H1 (cell line): ENCODE measurements at regions not wholly inside any gene's neighbourhood (a gene's known extent, or its start where the extent isn't known, plus 50 kb on each side); places are given as distances from the start of the nearest gene placed in this dataset.

Experiments used
- CTCF ChIA-PET: fragments of 300-600 bp; sonication (Branson Sonifier 250); formaldehyde crosslinking; loops from one replicate; lab custom pipeline; 2021; ENCODE audit not compliant: partially characterized antibody; lab: Charles Lee
- POLR2A ChIA-PET: fragments of 300-600 bp; sonication (Branson Sonifier 250); formaldehyde crosslinking; loops from one replicate; lab custom pipeline; 2021; ENCODE audit warnings: inconsistent platforms; ENCODE audit not compliant: partially characterized antibody; lab: Charles Lee
- DNase-seq, 2 experiments: peaks; one replicate each; pipeline versions ENCODE4 v3.0.0 to v3.0.0-alpha.2; 2010 to 2022; ENCODE audit warnings: low spot score in 2 of 2, low read depth in 1 of 2, mixed read lengths in 1 of 2
- FAIRE-seq: peaks from 2 replicates; lab custom pipeline; 2011; peaks lifted over from hg19 to GRCh38; lab: Jason Lieb, UNC
- H2AFZ ChIP-seq: 2 replicates; pipeline ENCODE4 v1.8.1; 2012; ENCODE audit warnings: low read length, inconsistent platforms
- H2AK5ac ChIP-seq: 2 replicates; pipeline ENCODE4 v1.6.1; 2013; ENCODE audit warnings: low read depth, low read length
- H2BK120ac ChIP-seq: replicated peaks from 2 replicates; pipeline ENCODE3; 2013; ENCODE audit warnings: low read depth, low read length, inconsistent platforms
- H2BK12ac ChIP-seq: 2 replicates; pipeline ENCODE4 v1.6.1; 2013; ENCODE audit warnings: low read depth, low read length
- H2BK15ac ChIP-seq: 2 replicates; pipeline ENCODE4 v1.6.1; 2013; ENCODE audit warnings: low read length
- H2BK20ac ChIP-seq: 2 replicates; pipeline ENCODE4 v1.6.1; 2013; ENCODE audit warnings: low read length
- H2BK5ac ChIP-seq: 2 replicates; pipeline ENCODE4 v1.6.1; 2013; ENCODE audit warnings: low read depth, low read length
- H3K14ac ChIP-seq: 2 replicates; pipeline ENCODE4 v1.6.1; 2013; ENCODE audit warnings: inconsistent platforms; ENCODE audit not compliant: insufficient read length
- H3K18ac ChIP-seq: 2 replicates; pipeline ENCODE4 v1.6.1; 2013; ENCODE audit warnings: low read length; ENCODE audit errors: extremely low read depth
- H3K23ac ChIP-seq: 2 replicates; pipeline ENCODE4 v1.6.1; 2013; ENCODE audit warnings: inconsistent platforms; ENCODE audit not compliant: insufficient read length
- H3K23me2 ChIP-seq: 2 replicates; pipeline ENCODE4 v1.6.1; 2013; ENCODE audit warnings: low read depth, low read length
- H3K27ac ChIP-seq: 2 replicates; pipeline ENCODE4 v1.6.1; 2011; ENCODE audit warnings: low read depth, low read length, inconsistent platforms
- H3K27me3 ChIP-seq, 4 experiments: replicated peaks in 1 of 4; 1 replicate in 1 of 4; 2 replicates in 3 of 4; pipeline versions ENCODE4 v1.6.1 to v1.8.1; 2011 to 2013; ENCODE audit warnings: low read length in 3 of 4, mild to moderate bottlenecking in 3 of 4, inconsistent platforms in 2 of 4, mixed read lengths in 2 of 4, moderate library complexity in 1 of 4; ENCODE audit not compliant: control insufficient read depth in 3 of 4, insufficient read depth in 3 of 4; ENCODE audit errors: extremely low read depth in 1 of 4
- H3K36me3 ChIP-seq, 4 experiments: 2 replicates each; pipeline versions ENCODE4 v1.6.1 to v1.8.1; 2011 to 2013; ENCODE audit warnings: mild to moderate bottlenecking in 4 of 4, low read length in 3 of 4, moderate library complexity in 2 of 4, control low read depth in 1 of 4, inconsistent platforms in 1 of 4; ENCODE audit not compliant: insufficient read depth in 4 of 4, control insufficient read depth in 2 of 4
- H3K4ac ChIP-seq: replicated peaks from 2 replicates; pipeline ENCODE3; 2013; ENCODE audit warnings: low read length, low read depth, mixed read lengths, inconsistent platforms; ENCODE audit not compliant: insufficient read length
- H3K4me1 ChIP-seq, 4 experiments: replicated peaks in 1 of 4; 1 replicate in 1 of 4; 2 replicates in 3 of 4; pipeline versions ENCODE4 v1.6.1 to v1.8.1; 2011 to 2013; ENCODE audit warnings: low read length in 3 of 4, inconsistent platforms in 2 of 4, mixed read lengths in 1 of 4; ENCODE audit not compliant: insufficient read depth in 4 of 4, control insufficient read depth in 3 of 4
- H3K4me2 ChIP-seq, 2 experiments: 2 replicates each; pipeline versions ENCODE4 v1.6.1 to v1.8.1; 2011 to 2013; ENCODE audit warnings: low read depth in 2 of 2, low read length in 2 of 2, control low read depth in 1 of 2, inconsistent platforms in 1 of 2, mild to moderate bottlenecking in 1 of 2; ENCODE audit not compliant: insufficient read depth in 1 of 2
- H3K4me3 ChIP-seq, 4 experiments: fragments of 200-600, 300-600 bp in 1 of 4; sonication (generic), shearing (Covaris generic), sonication (Bioruptor Twin) in 1 of 4; 2 replicates each; pipeline versions ENCODE4 v1.5.1 to v1.8.1; 2011 to 2016; ENCODE audit warnings: low read length in 4 of 4, low read depth in 3 of 4, control low read depth in 2 of 4, inconsistent platforms in 2 of 4, mild to moderate bottlenecking in 2 of 4, mixed read lengths in 1 of 4, moderate library complexity in 1 of 4; ENCODE audit not compliant: insufficient read depth in 2 of 4; ENCODE audit errors: extremely low read depth in 1 of 4
- H3K56ac ChIP-seq: replicated peaks from 2 replicates; pipeline ENCODE3; 2013; ENCODE audit warnings: low read depth, mild to moderate bottlenecking, mixed read lengths, low read length, inconsistent platforms; ENCODE audit not compliant: insufficient read length
- H3K79me1 ChIP-seq: 2 replicates; pipeline ENCODE4 v1.6.1; 2013; ENCODE audit warnings: low read depth, low read length, control low read depth
- H3K79me2 ChIP-seq, 2 experiments: 2 replicates each; pipeline versions ENCODE4 v1.6.1 to v1.8.1; 2012 to 2013; ENCODE audit warnings: low read length in 2 of 2, mild to moderate bottlenecking in 2 of 2, inconsistent platforms in 1 of 2; ENCODE audit not compliant: insufficient read depth in 2 of 2, control insufficient read depth in 1 of 2
- H3K9ac ChIP-seq, 4 experiments: replicated peaks in 1 of 4; 1 replicate in 1 of 4; 2 replicates in 3 of 4; pipeline versions ENCODE4 v1.6.1 to v1.8.1; 2011 to 2013; ENCODE audit warnings: low read depth in 3 of 4, low read length in 3 of 4, control low read depth in 2 of 4, mild to moderate bottlenecking in 2 of 4, moderate library complexity in 2 of 4, inconsistent platforms in 1 of 4; ENCODE audit errors: extremely low read depth in 1 of 4
- H3K9me3 ChIP-seq, 2 experiments: 2 replicates each; pipeline versions ENCODE4 v1.6.1 to v1.8.1; 2012 to 2013; ENCODE audit warnings: mild to moderate bottlenecking in 2 of 2, moderate library complexity in 2 of 2, control low read depth in 1 of 2, inconsistent platforms in 1 of 2, low read depth in 1 of 2, low read length in 1 of 2, mixed read lengths in 1 of 2; ENCODE audit not compliant: insufficient read depth in 2 of 2
- H4K20me1 ChIP-seq, 2 experiments: replicated peaks in 1 of 2; 2 replicates each; pipeline versions ENCODE3 to v1.8.1; 2011 to 2013; ENCODE audit warnings: inconsistent platforms in 2 of 2, low read length in 2 of 2, mild to moderate bottlenecking in 1 of 2; ENCODE audit not compliant: insufficient read depth in 2 of 2, control insufficient read depth in 1 of 2
- H4K5ac ChIP-seq: 2 replicates; pipeline ENCODE4 v1.6.1; 2013; ENCODE audit warnings: low read length, low read depth, mixed read lengths, inconsistent platforms; ENCODE audit not compliant: insufficient read length
- H4K8ac ChIP-seq: 2 replicates; pipeline ENCODE4 v1.8.0; 2013; ENCODE audit warnings: mild to moderate bottlenecking, moderate library complexity, low read length, inconsistent platforms; ENCODE audit not compliant: insufficient read depth; ENCODE audit errors: extremely low read depth
- H4K91ac ChIP-seq: replicated peaks from 2 replicates; pipeline ENCODE3; 2013; ENCODE audit warnings: low read length, mixed read lengths, inconsistent platforms; ENCODE audit not compliant: insufficient read length
- EP300 ChIP-seq, 2 experiments: IDR thresholded peaks; 1 replicate in 1 of 2; 2 replicates in 1 of 2; pipeline ENCODE4 v1.6.1; 2011 to 2012; ENCODE audit warnings: low read depth in 2 of 2, low read length in 2 of 2, mild to moderate bottlenecking in 2 of 2, borderline replicate concordance in 1 of 2, inconsistent platforms in 1 of 2, moderate library complexity in 1 of 2
- FOSL1 ChIP-seq: IDR thresholded peaks from 2 replicates; pipeline ENCODE4 v1.6.1; 2011; ENCODE audit warnings: mild to moderate bottlenecking, low read depth, low read length, moderate library complexity; ENCODE audit not compliant: insufficient read depth
- GTF2F1 ChIP-seq: IDR thresholded peaks from 2 replicates; pipeline ENCODE4 v1.6.1; 2012; ENCODE audit warnings: low read depth, low read length, improper control_type of control experiment, borderline replicate concordance
- POLR2AphosphoS5 ChIP-seq: IDR thresholded peaks from 2 replicates; pipeline ENCODE4 v1.6.1; 2011; ENCODE audit warnings: low read depth, low read length
- RNF2 ChIP-seq: fragments of 200-900, 300-1000 bp; sonication (generic); IDR thresholded peaks from 2 replicates; pipeline ENCODE4 v1.7.1; 2016; ENCODE audit warnings: borderline replicate concordance, low read depth, mild to moderate bottlenecking, antibody characterized with exemption, low read length; ENCODE audit not compliant: poor library complexity, severe bottlenecking; ENCODE audit errors: missing control alignments
- RXRA ChIP-seq: IDR thresholded peaks from 2 replicates; pipeline ENCODE4 v1.6.1; 2011; ENCODE audit warnings: low read depth, mild to moderate bottlenecking, low read length, moderate library complexity; ENCODE audit not compliant: insufficient read depth
- SIN3A ChIP-seq, 2 experiments: IDR thresholded peaks in 1 of 2; conservative IDR thresholded peaks in 1 of 2; 2 replicates each; pipeline ENCODE4 v1.6.1; 2011 to 2012; ENCODE audit warnings: low read length in 2 of 2, improper control_type of control experiment in 1 of 2, low read depth in 1 of 2, mild to moderate bottlenecking in 1 of 2
- SIRT6 ChIP-seq: IDR thresholded peaks from one replicate; pipeline ENCODE4 v1.7.1; 2012; ENCODE audit warnings: low read length, inconsistent platforms
- TBP ChIP-seq: IDR thresholded peaks from 2 replicates; pipeline ENCODE4 v1.6.1; 2011; ENCODE audit warnings: low read depth, low read length, improper control_type of control experiment
- TEAD4 ChIP-seq: IDR thresholded peaks from 2 replicates; pipeline ENCODE4 v1.6.1; 2012; ENCODE audit warnings: low read depth, low read length, inconsistent platforms, mixed read lengths
- WGBS, 2 experiments: shearing (Covaris generic) in 1 of 2; methylation state at CpG; one replicate each; pipeline versions ENCODE4 v1.1.6 to v1.1.7; 2013 to 2015; ENCODE audit warnings: low lambda C conversion rate in 2 of 2, mixed read lengths in 2 of 2, inconsistent platforms in 1 of 2, low coverage in 1 of 2, missing lambda C conversion rate in 1 of 2; ENCODE audit not compliant: insufficient replicate concordance in 2 of 2, insufficient coverage in 1 of 2, insufficient read length in 1 of 2; ENCODE audit errors: extremely low coverage in 1 of 2, missing lambda C conversion rate in 1 of 2; 5-methylcytosine and 5-hydroxymethylcytosine counted together
- TF ChIP-seq, protein P1 (sequence below): IDR thresholded peaks from 2 replicates; pipeline ENCODE4 v1.6.1; 2012; ENCODE audit warnings: low read length, inconsistent platforms
- TF ChIP-seq, protein P2 (sequence below): IDR thresholded peaks from 2 replicates; pipeline ENCODE4 v1.6.1; 2012; ENCODE audit warnings: inconsistent platforms

DNA sequence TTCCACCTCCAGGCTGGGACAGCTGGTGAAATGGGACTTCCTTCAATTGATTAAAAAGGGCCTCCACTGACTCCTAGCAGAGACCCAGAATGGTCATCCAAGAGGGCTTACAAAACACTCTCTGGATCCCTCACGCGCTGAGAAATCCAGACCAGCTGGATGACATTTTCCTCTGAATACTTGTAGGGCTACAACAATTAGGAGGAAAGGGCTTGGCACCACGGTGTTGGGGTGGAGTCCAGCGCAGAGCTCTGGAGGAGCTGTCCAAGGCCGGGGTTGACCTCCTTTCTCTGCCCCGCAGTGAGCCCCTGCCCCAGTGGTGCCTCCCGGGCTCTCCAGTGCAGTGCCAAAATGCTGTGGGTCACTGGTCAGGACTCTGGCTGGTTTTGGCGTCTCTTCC is 189.0 kb upstream of the CCND2 start:
- Histone ChIP-seq H4K91ac (no peak overlapping the region), H3K4me1 (peaks cover 0 to 2% (median 0%) of the 10 kb centered on the region in 4 experiments; a peak in 1 of 7 replicates), H3K23me2 (no peaks in the 10 kb centered on the region), H3K79me1 (no peaks in the 10 kb centered on the region), H3K9ac (no peak overlapping the region), H2AFZ (no peak overlapping the region), H2BK12ac (no peak overlapping the region), H3K79me2 (no peaks in the 10 kb centered on the region), H3K18ac (no peak overlapping the region), H4K8ac (no peak overlapping the region; the same call in 1 of the 2 replicates), H3K9me3 (no peaks in the 10 kb centered on the region), H2BK5ac (no peak overlapping the region), H3K56ac (no peak overlapping the region), H4K5ac (no peak overlapping the region), H4K20me1 (no peaks in the 10 kb centered on the region), H2BK120ac (no peak overlapping the region), H2BK20ac (no peak overlapping the region), H3K4me3 (no peak overlapping the region), H3K4ac (no peak overlapping the region), H2BK15ac (no peak overlapping the region), H2AK5ac (no peak overlapping the region), H3K4me2 (no peak overlapping the region), H3K14ac (no peak overlapping the region), H3K27ac (no peak overlapping the region), H3K23ac (no peak overlapping the region), H3K36me3 (no peaks in the 10 kb centered on the region), H3K27me3 (no peaks in the 10 kb centered on the region)
- WGBS, 2 experiments = 94% methylated on average over 8 of the region's 8 CpGs; no CpG with 5 or more reads in 1 of the 2 experiments
- no peak for DNase-seq
- POLR2A ChIA-PET = interaction anchor here (1.2 kb wide), 1 partner anchor 233 kb away, joined by 3 read pairs; no protein-coding TSS in a partner anchor
- CTCF ChIA-PET = interaction anchor here (0.8 to 2.6 kb wide), 7 partner anchors 11 to 200 kb away, joined by 3 to 15 read pairs (median 4); no protein-coding TSS in a partner anchor
- no peak for FAIRE-seq
- TF ChIP-seq RXRA (no peak), POLR2AphosphoS5 (no peak), EP300 (IDR thresholded peaks at IDR 0.05; ENCODE audit: borderline replicate concordance in 1 of 2, low read depth in 2 of 2, low read length in 2 of 2) (no peak), TEAD4 (no peak), TBP (no peak), SIN3A (conservative IDR thresholded peaks at IDR 0.05 in 1 of 2, IDR thresholded peaks at IDR 0.05 in 1 of 2; ENCODE audit: low read depth in 1 of 2, low read length in 2 of 2) (no peak), GTF2F1 (no peak), FOSL1 (no peak), SIRT6 (no peak), RNF2 (no peak)
- TF ChIP-seq, protein P1, sequence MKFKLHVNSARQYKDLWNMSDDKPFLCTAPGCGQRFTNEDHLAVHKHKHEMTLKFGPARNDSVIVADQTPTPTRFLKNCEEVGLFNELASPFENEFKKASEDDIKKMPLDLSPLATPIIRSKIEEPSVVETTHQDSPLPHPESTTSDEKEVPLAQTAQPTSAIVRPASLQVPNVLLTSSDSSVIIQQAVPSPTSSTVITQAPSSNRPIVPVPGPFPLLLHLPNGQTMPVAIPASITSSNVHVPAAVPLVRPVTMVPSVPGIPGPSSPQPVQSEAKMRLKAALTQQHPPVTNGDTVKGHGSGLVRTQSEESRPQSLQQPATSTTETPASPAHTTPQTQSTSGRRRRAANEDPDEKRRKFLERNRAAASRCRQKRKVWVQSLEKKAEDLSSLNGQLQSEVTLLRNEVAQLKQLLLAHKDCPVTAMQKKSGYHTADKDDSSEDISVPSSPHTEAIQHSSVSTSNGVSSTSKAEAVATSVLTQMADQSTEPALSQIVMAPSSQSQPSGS = no peak
- TF ChIP-seq, protein P2, sequence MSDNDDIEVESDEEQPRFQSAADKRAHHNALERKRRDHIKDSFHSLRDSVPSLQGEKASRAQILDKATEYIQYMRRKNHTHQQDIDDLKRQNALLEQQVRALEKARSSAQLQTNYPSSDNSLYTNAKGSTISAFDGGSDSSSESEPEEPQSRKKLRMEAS = no peak
